HepG2 (cell line): ENCODE measurements at regions not wholly inside any gene's neighbourhood (a gene's known extent, or its start where the extent isn't known, plus 50 kb on each side); places are given as distances from the start of the nearest gene placed in this dataset.

Experiments used
- ATAC-seq: fragments of 200-7000 bp; cut with Tn5 transposase; 3 replicates; pipeline ENCODE4 v1.9.1; 2020; ENCODE audit warnings: mild to moderate bottlenecking, moderate library complexity
- BruUV-seq: library from RNA; stranded (reverse); fragments of 400-500 nt; replicated peaks from 2 replicates; lab custom pipeline; 2021; lab: Mats Ljungman, UMichigan
- CTCF ChIA-PET: fragments of 300-600 bp; formaldehyde crosslinking; extraction: SDS; loops from one replicate; lab custom pipeline; 2021; ENCODE audit warnings: low total read pairs, inconsistent platforms, low intra/inter-chr PET ratio; lab: Yijun Ruan, JAX
- POLR2A ChIA-PET: fragments of 350-600 bp; sonication (Branson Sonifier 250); formaldehyde crosslinking; loops from one replicate; lab custom pipeline; 2020; ENCODE audit warnings: antibody characterized with exemption, inconsistent platforms; lab: Yijun Ruan, JAX
- DNase-seq: peaks from one replicate; pipeline ENCODE4 v3.0.0-alpha.2; 2015; ENCODE audit warnings: low spot score
- FAIRE-seq: peaks from 3 replicates; lab custom pipeline; 2011; peaks lifted over from hg19 to GRCh38; lab: Jason Lieb, UNC
- H2AFZ ChIP-seq: one replicate; pipeline ENCODE4 v1.6.1; 2011; ENCODE audit warnings: low read length, inconsistent platforms
- H3K27ac ChIP-seq: fragments of 300-600 bp; 3 replicates; pipeline ENCODE4 v1.8.0; 2011; ENCODE audit warnings: mixed run types, mild to moderate bottlenecking, mixed read lengths, low read length, inconsistent platforms; ENCODE audit not compliant: insufficient read depth; ENCODE audit errors: extremely low read length
- H3K27me3 ChIP-seq, 2 experiments: fragments of 200-600 bp in 1 of 2; 2 replicates in 1 of 2; 3 replicates in 1 of 2; pipeline versions ENCODE4 v1.6.0 to v1.8.0; 2011; ENCODE audit warnings: low read length in 2 of 2, mild to moderate bottlenecking in 2 of 2, moderate library complexity in 2 of 2, inconsistent platforms in 1 of 2; ENCODE audit not compliant: insufficient read depth in 2 of 2, control insufficient read depth in 1 of 2
- H3K36me3 ChIP-seq, 2 experiments: fragments of 200-600 bp in 1 of 2; replicated peaks in 1 of 2; 2 replicates in 1 of 2; 3 replicates in 1 of 2; pipeline versions ENCODE4 v1.5.1 to v1.8.0; 2011; ENCODE audit warnings: low read length in 2 of 2, inconsistent platforms in 1 of 2; ENCODE audit not compliant: insufficient read depth in 2 of 2, control insufficient read depth in 1 of 2
- H3K4me1 ChIP-seq: 2 replicates; pipeline ENCODE4 v1.5.1; 2012; ENCODE audit warnings: low read length, inconsistent platforms; ENCODE audit not compliant: insufficient read depth
- H3K4me2 ChIP-seq: 2 replicates; pipeline ENCODE4 v1.6.0; 2011; ENCODE audit warnings: low read depth, low read length, inconsistent platforms
- H3K4me3 ChIP-seq, 3 experiments: fragments of 200-600 bp in 1 of 3; sonication (generic), shearing (Covaris generic) in 1 of 3; replicated peaks in 1 of 3; 2 replicates each; pipeline ENCODE4 v1.5.1; 2011 to 2016; ENCODE audit warnings: low read length in 3 of 3, inconsistent platforms in 2 of 3, low read depth in 2 of 3, mild to moderate bottlenecking in 2 of 3, control low read depth in 1 of 3, mixed read lengths in 1 of 3; ENCODE audit not compliant: insufficient read depth in 1 of 3
- H3K79me2 ChIP-seq: one replicate; pipeline ENCODE4 v1.6.1; 2011; ENCODE audit warnings: low read length, inconsistent platforms; ENCODE audit not compliant: insufficient read depth
- H3K9ac ChIP-seq: 2 replicates; pipeline ENCODE4 v1.6.0; 2011; ENCODE audit warnings: mild to moderate bottlenecking, low read depth, low read length, inconsistent platforms; ENCODE audit not compliant: insufficient read depth
- H3K9me3 ChIP-seq: 2 replicates; pipeline ENCODE4 v1.5.1; 2012; ENCODE audit warnings: mild to moderate bottlenecking, low read length
- H4K20me1 ChIP-seq: 2 replicates; pipeline ENCODE4 v1.6.0; 2011; ENCODE audit warnings: inconsistent platforms, mild to moderate bottlenecking, low read length, moderate library complexity; ENCODE audit not compliant: insufficient read depth
- HMGA1 ChIP-seq: sonication (generic); formaldehyde crosslinking; conservative IDR thresholded peaks from 2 replicates; pipeline ENCODE4 v1.4.0; 2020; ENCODE audit warnings: missing genetic modification reagents
- HNRNPH1 ChIP-seq: fragments of 200-400 bp; formaldehyde crosslinking; optimal IDR thresholded peaks from 2 replicates; pipeline ENCODE3; 2017; ENCODE audit warnings: mild to moderate bottlenecking, low read depth, low read length
- HOXA3 ChIP-seq: sonication (generic); formaldehyde crosslinking; IDR thresholded peaks from 2 replicates; pipeline ENCODE4 v1.5.0; 2020; ENCODE audit warnings: missing genetic modification reagents
- ISX ChIP-seq: sonication (generic); formaldehyde crosslinking; conservative IDR thresholded peaks from 2 replicates; pipeline ENCODE4 v1.5.0; 2020; ENCODE audit warnings: missing genetic modification reagents
- MED8 ChIP-seq: sonication (generic); formaldehyde crosslinking; IDR thresholded peaks from 2 replicates; pipeline ENCODE4 v1.8.1; 2023; ENCODE audit warnings: mild to moderate bottlenecking, missing genetic modification reagents; ENCODE audit not compliant: insufficient replicate concordance
- NFAT5 ChIP-seq: sonication (generic); formaldehyde crosslinking; IDR thresholded peaks from 2 replicates; pipeline ENCODE4 v1.4.0; 2020; ENCODE audit warnings: missing genetic modification reagents
- NFIC ChIP-seq: IDR thresholded peaks from 2 replicates; pipeline ENCODE4 v1.6.1; 2012; ENCODE audit warnings: mild to moderate bottlenecking, low read length, inconsistent platforms
- PRMT3 ChIP-seq: sonication (generic); formaldehyde crosslinking; IDR thresholded peaks from 2 replicates; pipeline ENCODE4 v1.8.1; 2022; ENCODE audit warnings: low read depth, mild to moderate bottlenecking, moderate library complexity, missing genetic modification reagents, borderline replicate concordance
- ZNF256 ChIP-seq: sonication (generic); formaldehyde crosslinking; conservative IDR thresholded peaks from 2 replicates; pipeline ENCODE4 v1.4.0; 2020; ENCODE audit warnings: missing genetic modification reagents
- ZNF432 ChIP-seq: sonication (generic); formaldehyde crosslinking; IDR thresholded peaks from 2 replicates; pipeline ENCODE4 v1.5.0; 2020; ENCODE audit warnings: missing genetic modification reagents, mild to moderate bottlenecking, borderline replicate concordance
- ZNF558 ChIP-seq: sonication (generic); formaldehyde crosslinking; IDR thresholded peaks from 2 replicates; pipeline ENCODE4 v1.9.0; 2022; ENCODE audit warnings: mild to moderate bottlenecking, missing genetic modification reagents, borderline replicate concordance
- ZNF776 ChIP-seq: sonication (generic); formaldehyde crosslinking; IDR thresholded peaks from 2 replicates; pipeline ENCODE4 v1.4.0; 2020; ENCODE audit warnings: mild to moderate bottlenecking, missing genetic modification reagents
- ZNF784 ChIP-seq: sonication (generic); formaldehyde crosslinking; IDR thresholded peaks from 2 replicates; pipeline ENCODE4 v1.5.1; 2020; ENCODE audit warnings: missing genetic modification reagents, mild to moderate bottlenecking, borderline replicate concordance
- ZSCAN20 ChIP-seq: sonication (generic); formaldehyde crosslinking; IDR thresholded peaks from 2 replicates; pipeline ENCODE4 v1.4.0; 2020; ENCODE audit warnings: missing genetic modification reagents, mild to moderate bottlenecking, borderline replicate concordance
- WGBS: methylation state at CpG from one replicate; pipeline ENCODE4 v1.1.6; 2017; ENCODE audit warnings: low lambda C conversion rate; 5-methylcytosine and 5-hydroxymethylcytosine counted together
- in situ Hi-C: cut with HindIII; loops from 2 replicates; pipeline ENCODE4 v1.10.0; 2017; ENCODE audit warnings: low pct_unique_long_range_greater_than_20kb; ENCODE audit not compliant: extremely low pct_ligation_motif_present
- intact Hi-C: fragments of 100-400 bp; cut with micrococcal nuclease; formaldehyde crosslinking; loops from one replicate; pipeline ENCODE4 v1.10.0; 2022; ENCODE audit not compliant: unreplicated experiment

- Histone ChIP-seq H3K9ac (no peak overlapping the region), H3K27ac (no peak overlapping the region), H2AFZ (no peak overlapping the region), H3K9me3 (peaks cover 12% of the 10 kb centered on the region; the same call in 1 of the 2 replicates), H3K4me2 (no peak overlapping the region), H3K4me3 (no peak overlapping the region), H3K27me3 (no peaks in the 10 kb centered on the region), H3K79me2 (no peaks in the 10 kb centered on the region), H4K20me1 (no peaks in the 10 kb centered on the region), H3K36me3 (no peaks in the 10 kb centered on the region), H3K4me1 (no peaks in the 10 kb centered on the region)
- POLR2A ChIA-PET, result no interaction called here
- no TSS peak for BruUV-seq
- no peak for ATAC-seq
- in situ Hi-C loops, result no loop called here
- no peak for FAIRE-seq
- WGBS, result 2% methylated on average over 9 of the region's 9 CpGs
- no peak for DNase-seq
- CTCF ChIA-PET, result no interaction called here
- TF ChIP-seq NFAT5 (CRISPR knock-in tag), result no peak
- no peak for TF ChIP-seq HMGA1 (CRISPR knock-in tag)
- TF ChIP-seq ZNF558 (CRISPR knock-in tag), result no peak
- TF ChIP-seq NFIC, result no peak
- TF ChIP-seq PRMT3 (CRISPR knock-in tag), result no peak
- TF ChIP-seq ZNF256, result no peak
- TF ChIP-seq ZSCAN20, result no peak
- no peak for TF ChIP-seq HOXA3 (CRISPR knock-in tag)
- TF ChIP-seq ISX (CRISPR knock-in tag), result no peak
- TF ChIP-seq MED8 (CRISPR knock-in tag), result no peak
- no peak for TF ChIP-seq ZNF432 (CRISPR knock-in tag)
- no peak for TF ChIP-seq ZNF784 (CRISPR knock-in tag)
- TF ChIP-seq ZNF776 (CRISPR knock-in tag), result no peak
- no peak for TF ChIP-seq HNRNPH1
- intact Hi-C loops, result no loop called here
These were observed 139.4 kb upstream of the PRICKLE1 start for GRCh38 chr12:42728770-42729534.
